ENCODE measurements at regions not wholly inside any gene's neighbourhood (a gene's known extent, or its start where the extent isn't known, plus 50 kb on each side); places are given as distances from the start of the nearest gene placed in this dataset.
A peak's percentile ranks its signal among the peaks of the same experiment; 100 is the strongest.
"Not testable (repeated sequence)": the region's sequence is repeated elsewhere in the genome, so short reads cannot be mapped to it uniquely, and the experiment has no call there.

DNA sequence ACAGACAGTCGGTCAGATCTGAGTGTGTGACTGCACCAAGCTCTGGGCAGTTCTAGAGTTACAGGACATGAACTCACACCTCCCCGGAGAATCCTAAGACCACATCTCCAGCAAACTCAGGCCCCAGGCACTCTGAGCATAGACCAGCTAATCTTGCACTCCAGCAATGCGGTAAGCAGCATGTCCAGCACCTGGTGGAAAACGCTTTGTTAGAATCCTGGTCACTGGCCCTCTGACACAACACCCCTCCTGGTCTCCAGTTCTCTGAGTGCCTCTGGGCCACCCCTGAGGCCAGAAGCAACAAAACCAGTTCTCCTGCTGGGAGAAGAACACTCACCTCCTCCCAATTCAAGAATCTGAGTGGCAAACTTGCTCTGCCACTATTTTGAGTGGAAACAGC is 82.7 kb upstream of the TMEM45B start:
- no peak for DNase-seq

DNA sequence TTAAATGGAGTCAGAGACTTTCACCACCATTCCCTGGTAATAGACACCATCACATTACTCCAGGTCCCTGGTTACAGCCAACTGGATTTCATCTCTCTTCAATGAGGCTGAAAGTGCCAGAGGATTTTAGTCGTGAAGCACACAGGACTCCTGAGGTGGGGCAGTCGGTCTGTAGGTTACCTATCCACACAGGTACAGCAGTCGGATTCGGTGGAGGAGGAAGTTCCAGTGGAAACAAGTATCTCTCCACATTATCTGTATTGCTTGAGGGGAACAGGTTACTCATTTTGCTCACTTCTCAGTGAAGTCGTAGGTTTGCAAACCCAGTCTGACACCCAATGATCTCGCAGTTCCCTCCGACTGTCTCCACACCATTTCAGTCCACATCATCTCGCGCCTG is 82.3 kb upstream of the TMEM45B start:
- DNase-seq: no peak

DNA sequence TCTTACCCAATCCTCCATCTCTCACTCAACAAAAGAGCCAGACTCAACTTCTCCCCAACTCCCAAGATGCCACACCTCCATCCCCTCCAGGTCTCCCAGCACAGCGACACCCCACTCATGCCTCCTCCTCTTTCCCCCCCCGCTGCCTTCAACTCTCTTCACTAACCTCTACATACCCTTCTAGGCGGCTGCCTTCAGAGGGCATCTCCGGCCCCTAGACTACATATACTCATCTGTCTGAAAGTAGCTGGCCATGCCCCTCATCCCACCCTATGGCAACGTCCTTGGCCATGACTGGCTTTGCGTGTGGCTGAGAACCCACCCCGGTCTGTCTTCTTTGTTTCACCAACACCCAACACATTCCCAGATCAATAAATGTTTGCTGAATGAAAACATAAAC is 81.7 kb upstream of the TMEM45B start:
- no peak for DNase-seq

DNA sequence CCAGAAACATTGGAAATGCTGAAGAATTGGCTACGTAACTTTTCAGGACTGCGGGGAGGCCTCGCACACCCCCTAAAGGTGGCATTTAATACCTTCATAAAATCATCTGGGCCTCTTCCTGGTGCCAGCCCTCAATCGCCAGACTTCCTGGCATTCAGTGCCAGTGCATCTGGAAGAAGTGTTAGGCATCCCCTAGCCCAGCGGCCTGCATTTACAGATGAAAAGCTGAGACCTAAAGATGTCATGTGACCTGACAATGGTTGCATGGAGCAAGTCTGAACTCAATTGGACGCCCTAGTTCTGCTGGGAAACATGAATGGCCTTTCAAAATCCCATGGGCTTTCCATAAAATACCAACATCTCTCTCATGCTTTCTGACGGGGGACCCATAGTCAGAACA is 81.0 kb upstream of the TMEM45B start:
- DNase-seq: no peak

DNA sequence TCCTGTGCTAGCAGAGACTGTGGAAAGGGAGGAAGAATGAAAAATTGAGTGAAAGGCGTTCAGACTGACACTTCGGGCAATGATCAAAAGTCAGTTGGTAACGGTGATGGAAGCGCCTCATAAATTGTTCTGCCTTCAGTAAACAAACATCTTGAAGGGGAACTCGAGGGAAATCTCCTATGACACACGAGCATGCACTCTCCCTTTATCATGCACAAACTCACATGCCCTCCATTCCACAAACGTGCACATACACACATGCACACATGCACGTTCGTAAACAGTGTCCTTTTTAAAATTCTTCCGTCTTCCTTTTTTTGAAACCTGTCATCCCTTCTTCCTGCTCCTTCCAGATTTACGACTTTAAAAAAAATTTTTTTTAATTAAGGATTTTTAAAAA is 77.8 kb upstream of the TMEM45B start:
- DNase-seq: no peak

DNA sequence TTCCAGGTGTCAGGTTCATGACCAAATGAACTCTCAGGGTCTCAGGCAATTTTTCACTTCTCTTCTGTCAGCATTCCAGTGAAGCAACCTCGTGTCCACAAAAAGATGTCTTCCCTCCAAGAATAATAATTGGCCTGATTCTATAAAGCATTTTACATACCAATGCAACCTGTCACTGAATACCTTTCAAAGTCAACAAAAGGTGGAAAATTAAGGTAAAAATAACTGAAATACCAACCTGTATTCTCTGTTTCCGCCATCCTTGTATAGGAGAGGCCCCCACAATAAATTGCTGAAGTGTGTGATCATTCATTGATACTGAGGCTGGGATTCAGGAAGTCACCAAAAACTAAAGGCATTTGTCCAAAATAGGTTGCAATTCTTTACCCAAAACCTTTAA is 77.4 kb upstream of the TMEM45B start:
- no peak for DNase-seq

DNA sequence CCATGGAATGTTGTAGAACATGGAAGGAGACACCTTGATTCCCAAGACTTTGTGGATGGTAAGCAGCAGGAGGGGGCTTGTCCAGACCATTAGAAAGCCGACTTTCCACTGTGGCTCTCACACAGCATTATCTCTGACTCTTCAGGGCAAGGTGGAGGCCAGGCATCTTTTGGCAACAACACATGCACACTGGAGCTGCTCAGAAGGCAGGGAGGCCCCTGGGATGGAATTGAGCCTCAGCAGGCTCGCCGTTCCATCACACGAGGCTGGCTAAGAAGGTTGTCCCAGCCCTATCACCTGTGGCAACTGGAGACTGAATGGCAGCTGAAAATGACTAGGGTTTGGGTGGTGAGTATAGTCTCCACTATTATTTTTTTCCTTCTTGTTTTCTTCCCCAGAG is 76.3 kb upstream of the TMEM45B start:
- DNase-seq: no peak

DNA sequence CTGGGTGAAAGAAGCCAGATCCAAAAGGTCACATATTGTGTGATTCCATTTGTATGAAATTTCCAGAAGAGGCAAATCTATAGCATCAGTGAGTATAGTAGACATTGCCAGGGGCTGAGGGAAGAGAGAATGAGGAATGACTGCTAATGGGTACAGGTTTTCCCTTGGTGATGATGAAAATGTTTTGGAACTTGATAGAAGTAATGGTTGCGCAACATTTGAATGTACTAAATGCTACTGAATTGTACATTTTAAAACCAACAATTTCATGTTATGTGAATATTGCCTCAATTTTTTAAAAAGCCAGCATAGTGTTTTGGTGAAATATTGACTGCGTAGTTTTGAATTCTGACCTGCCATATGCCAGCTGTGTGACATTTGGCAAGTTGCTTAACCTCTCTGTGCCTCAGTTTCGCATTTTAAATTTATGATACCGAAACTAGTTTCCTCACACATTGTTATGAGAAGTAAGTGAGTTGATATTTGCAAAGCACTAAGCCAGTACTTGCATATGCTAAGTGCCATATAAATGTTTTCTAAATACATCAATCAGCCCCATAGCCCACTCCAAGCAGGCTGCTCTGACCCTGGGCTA is 75.4 kb upstream of the TMEM45B start:
- DNase-seq: no peak

DNA sequence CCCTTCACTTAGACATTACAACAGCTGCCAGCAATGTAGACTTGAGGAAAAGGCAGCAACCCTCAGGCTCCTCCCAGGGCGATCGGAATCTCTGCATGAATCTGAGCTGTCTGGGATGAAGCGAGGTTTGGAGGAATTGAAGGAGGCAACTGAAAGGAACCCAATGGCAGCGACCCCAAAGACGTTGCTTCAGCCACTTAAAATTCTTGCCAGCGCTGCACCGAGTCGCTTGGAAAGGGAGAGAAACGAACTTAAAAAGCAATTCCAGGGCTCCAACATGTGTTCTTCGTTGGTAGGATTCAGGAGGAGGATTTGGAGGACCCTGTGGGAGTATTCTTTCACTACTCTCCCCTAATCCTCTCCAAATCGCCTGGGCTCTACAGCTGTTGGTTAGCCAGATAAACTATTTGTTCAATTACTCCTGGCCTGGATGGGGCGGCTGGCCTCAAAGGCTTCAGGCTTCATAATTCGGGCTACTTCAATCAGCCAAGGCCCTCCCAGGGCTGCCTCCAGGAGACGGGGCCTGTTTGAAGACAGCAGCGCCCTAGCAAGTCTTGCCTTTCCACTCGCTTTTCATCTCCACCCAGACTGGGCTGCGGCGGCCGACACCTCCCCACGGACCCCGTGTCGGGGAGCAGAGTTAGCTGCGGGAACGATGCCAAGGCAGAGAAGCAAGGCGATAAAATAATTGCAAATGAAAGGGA is 72.4 kb upstream of the TMEM45B start:
- no peak for DNase-seq

DNA sequence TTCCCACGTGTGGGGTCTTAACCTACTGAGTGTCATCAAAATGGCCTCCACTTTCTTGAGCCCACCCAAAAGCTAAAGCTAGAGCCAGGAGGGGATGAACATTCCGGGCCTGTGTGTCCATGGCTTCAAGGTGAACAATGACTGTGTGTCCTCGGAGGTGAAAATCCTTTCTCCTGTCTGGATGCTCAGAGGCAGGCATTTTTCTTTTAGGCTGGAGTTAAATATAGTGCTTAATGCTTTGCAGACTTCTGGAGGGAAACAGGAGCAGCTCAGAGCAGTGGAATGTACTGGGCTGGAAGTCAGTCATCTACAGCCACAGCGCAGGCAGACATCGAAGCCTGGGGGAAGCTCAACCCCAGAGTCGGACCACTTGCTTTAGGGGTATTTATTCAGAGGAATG is 68.6 kb upstream of the TMEM45B start:
- no peak for DNase-seq

DNA sequence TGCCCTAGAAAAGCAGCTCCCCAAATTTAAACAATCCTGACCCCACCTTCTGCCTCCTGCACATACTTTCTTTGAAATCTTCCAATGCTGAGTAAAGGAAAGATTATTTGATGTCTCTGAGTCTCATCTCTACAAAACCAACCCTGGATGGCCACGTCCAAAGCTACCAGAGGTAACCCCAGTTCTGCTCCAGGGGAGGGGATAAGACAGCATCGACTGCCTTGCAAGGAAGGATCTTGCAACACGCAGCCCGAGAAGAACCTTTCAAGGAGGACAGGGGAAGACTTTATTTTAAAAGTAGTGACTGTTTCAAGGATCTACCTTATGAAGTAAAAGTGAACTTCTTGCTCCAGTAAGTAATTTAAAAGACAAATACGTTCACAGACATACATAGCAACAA is 66.5 kb upstream of the TMEM45B start:
- DNase-seq: no peak

DNA sequence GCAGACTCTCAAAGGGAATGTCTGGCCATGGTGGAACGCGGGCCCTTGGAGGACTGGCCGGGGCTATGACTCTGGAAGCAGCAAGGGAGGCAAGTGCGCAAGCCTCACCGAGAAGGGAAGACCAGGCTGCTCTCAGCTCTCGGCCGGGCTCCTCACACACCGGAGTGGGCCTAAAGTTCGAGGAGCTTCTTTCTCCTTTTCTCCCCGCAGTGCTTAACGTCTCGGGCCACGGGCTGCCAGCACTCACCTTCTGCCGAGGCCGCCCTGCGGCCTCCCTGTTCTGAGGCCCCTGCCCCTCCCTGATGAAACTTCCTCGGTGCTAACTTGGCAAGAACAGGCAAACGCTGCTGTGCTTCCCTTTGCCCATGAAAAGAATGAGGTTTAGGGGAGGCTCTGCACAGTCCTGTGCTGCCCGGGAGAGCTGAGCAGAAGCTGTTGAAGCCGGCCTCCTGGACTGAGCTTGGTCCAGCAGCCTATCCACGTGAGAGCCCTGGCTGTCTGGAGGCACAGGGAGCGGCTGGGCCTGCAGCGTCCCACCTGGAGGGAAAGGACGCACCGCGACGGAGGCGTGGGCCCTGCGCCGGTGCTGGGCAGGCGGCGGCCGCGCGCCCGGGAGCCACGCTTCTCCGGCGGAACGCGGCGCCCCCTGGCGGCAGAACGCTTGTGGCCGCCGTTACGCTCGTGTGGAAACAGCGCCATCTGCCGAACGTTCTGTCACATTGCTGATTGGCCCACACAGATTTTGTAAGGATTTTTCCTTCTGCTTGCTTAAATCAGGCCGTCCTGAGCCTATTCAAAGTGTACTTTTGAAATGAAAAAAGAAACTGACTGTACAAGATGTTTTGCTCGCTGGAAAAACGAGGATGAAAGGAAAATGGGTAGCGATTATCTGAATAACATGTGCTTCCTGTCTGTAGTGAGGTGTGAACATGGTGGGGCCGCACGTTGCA is 65.0 kb upstream of the TMEM45B start:
- peak; percentile 34 for DNase-seq

DNA sequence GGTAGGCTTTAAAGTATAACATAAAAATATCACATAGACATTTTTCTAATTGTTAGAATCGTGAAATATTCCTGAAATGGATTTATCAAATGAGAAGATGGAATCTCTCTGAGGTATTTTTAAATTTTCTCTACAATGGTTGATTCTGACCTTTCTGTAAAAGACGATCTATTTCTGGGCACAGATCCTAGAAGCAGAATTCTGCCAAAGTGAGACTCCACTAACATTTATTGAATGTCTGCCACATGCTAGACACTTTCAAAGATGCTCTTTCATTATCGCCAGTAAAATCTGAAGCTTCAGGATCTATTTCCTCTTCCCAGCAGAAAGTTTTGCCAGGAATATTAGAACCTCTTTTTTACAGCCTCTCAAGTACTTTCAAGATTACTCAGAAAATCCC is 64.1 kb upstream of the TMEM45B start:
- DNase-seq: no peak

DNA sequence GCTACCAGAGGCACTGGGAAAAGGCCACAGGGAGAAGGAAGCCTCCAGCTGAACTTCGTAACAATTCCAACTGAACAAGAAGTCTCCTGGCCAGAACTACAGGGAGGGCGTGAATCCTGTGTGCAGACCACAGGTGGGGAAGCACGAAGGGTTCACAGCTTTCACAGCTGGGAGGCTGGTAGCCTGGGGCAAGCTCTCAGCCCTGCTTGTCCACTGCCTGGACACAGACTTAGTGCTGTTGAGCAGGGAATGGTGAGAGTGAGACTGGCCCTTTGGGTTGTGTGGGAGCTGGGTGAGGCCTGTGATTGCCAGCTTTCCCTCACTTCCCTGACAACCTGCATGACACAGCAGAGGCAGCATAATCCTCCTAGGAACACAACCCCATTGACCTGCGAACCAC is 52.1 kb upstream of the TMEM45B start:
- not testable (repeated sequence) for DNase-seq

DNA sequence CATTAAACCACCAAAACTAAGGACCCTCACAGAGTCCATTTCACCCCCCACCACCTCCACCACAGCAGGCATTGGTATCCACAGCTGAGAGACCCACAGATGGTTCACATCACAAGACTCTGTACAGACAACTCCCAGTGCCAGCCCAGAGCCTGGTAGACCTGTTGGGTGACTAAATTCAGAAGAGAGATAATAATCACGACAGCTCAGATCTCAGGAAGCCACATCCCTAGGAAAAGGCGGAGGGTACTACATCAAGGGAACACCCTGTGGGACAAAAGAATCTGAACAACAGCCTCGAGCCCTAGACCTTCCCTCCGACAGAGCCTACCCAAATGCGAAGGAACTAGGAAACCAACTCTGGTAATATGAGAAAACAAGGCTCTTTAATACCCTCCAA is 51.4 kb upstream of the TMEM45B start:
- not testable (repeated sequence) for DNase-seq
